ENCODE measurements at regions not wholly inside any gene's neighbourhood (a gene's known extent, or its start where the extent isn't known, plus 50 kb on each side); places are given as distances from the start of the nearest gene placed in this dataset.

- no peaks in the 10 kb centered on the region for H3K79me2 ChIP-seq (ENCODE audit: low read depth)
- BruUV-seq (replicated peaks) = no TSS peak
- ChIA-PET POLR2A (ENCODE audit: unreplicated experiment) (no interaction called here), CTCF (no interaction called here)
- no peaks in the 10 kb centered on the region for H3K36me3 ChIP-seq (ENCODE audit: low read depth)
- TF ChIP-seq CTCF (conservative IDR thresholded peaks at IDR 0.05) = no peak
- no peak for TF ChIP-seq EZH2 (IDR thresholded peaks at IDR 0.05; ENCODE audit: low read depth)
- peak overlapping the region; percentile 62 for H3K4me2 ChIP-seq
- H3K4me3 ChIP-seq = peak overlapping the region; percentile 14; the same call in 1 of the 2 replicates
- H3F3A ChIP-seq (ENCODE audit: insufficient read depth, low read depth) = peaks cover 47% of the 10 kb centered on the region
- H4K20me1 ChIP-seq (ENCODE audit: insufficient read depth) = no peaks in the 10 kb centered on the region
- intact Hi-C loops (cut with micrococcal nuclease; ENCODE audit: unreplicated experiment) = loop anchor here (5.0 kb wide), 1 partner anchor 32 kb away; no protein-coding TSS in a partner anchor
- H3K27ac ChIP-seq = peak overlapping the region; percentile 93
- no peaks in the 10 kb centered on the region for H3K27me3 ChIP-seq (ENCODE audit: insufficient read depth, low read depth)
- peaks cover 54% of the 10 kb centered on the region for H3K4me1 ChIP-seq (replicated peaks; ENCODE audit: insufficient read depth)
- no peak overlapping the region for H2AFZ ChIP-seq
- no peaks in the 10 kb centered on the region for H3K9me2 ChIP-seq (ENCODE audit: insufficient read depth)
- H3K9me3 ChIP-seq (ENCODE audit: insufficient read depth, low read depth) = no peaks in the 10 kb centered on the region
- DNase-seq = no peak
Measured at GRCh38 chr3:72624656-72625055, 223.6 kb downstream of the SHQ1 start.

GRCh38 chr3:72618739-72619138 is 229.5 kb downstream of the SHQ1 start:
- no peaks in the 10 kb centered on the region for H3F3A ChIP-seq (ENCODE audit: insufficient read depth, low read depth)
- H3K4me3 ChIP-seq = no peak overlapping the region
- ChIA-PET POLR2A (ENCODE audit: unreplicated experiment) (no interaction called here), CTCF (no interaction called here)
- H4K20me1 ChIP-seq (ENCODE audit: insufficient read depth) = no peaks in the 10 kb centered on the region
- intact Hi-C loops (cut with micrococcal nuclease; ENCODE audit: unreplicated experiment) = no loop called here
- no peaks in the 10 kb centered on the region for H3K27me3 ChIP-seq (ENCODE audit: insufficient read depth, low read depth)
- no peak for DNase-seq
- no peaks in the 10 kb centered on the region for H3K4me1 ChIP-seq (replicated peaks; ENCODE audit: insufficient read depth)
- H3K4me2 ChIP-seq = no peak overlapping the region
- H2AFZ ChIP-seq = no peak overlapping the region
- H3K9me3 ChIP-seq (ENCODE audit: insufficient read depth, low read depth) = no peaks in the 10 kb centered on the region
- TF ChIP-seq EZH2 (IDR thresholded peaks at IDR 0.05; ENCODE audit: low read depth) (no peak), CTCF (conservative IDR thresholded peaks at IDR 0.05) (no peak)
- H3K27ac ChIP-seq = no peak overlapping the region
- no peaks in the 10 kb centered on the region for H3K9me2 ChIP-seq (ENCODE audit: insufficient read depth)
- no peaks in the 10 kb centered on the region for H3K36me3 ChIP-seq (ENCODE audit: low read depth)
- BruUV-seq (replicated peaks) = no TSS peak
- no peaks in the 10 kb centered on the region for H3K79me2 ChIP-seq (ENCODE audit: low read depth)

- TF ChIP-seq EZH2 (IDR thresholded peaks at IDR 0.05; ENCODE audit: low read depth) = no peak
- no peak for TF ChIP-seq CTCF (conservative IDR thresholded peaks at IDR 0.05)
- Histone ChIP-seq H3K27me3 (ENCODE audit: insufficient read depth, low read depth) (no peaks in the 10 kb centered on the region), H3K79me2 (ENCODE audit: low read depth) (no peaks in the 10 kb centered on the region), H4K20me1 (ENCODE audit: insufficient read depth) (no peaks in the 10 kb centered on the region), H3K27ac (no peak overlapping the region), H3K4me3 (no peak overlapping the region), H3F3A (ENCODE audit: insufficient read depth, low read depth) (no peaks in the 10 kb centered on the region), H2AFZ (no peak overlapping the region), H3K4me2 (no peak overlapping the region), H3K9me2 (ENCODE audit: insufficient read depth) (no peaks in the 10 kb centered on the region), H3K9me3 (ENCODE audit: insufficient read depth, low read depth) (no peaks in the 10 kb centered on the region), H3K36me3 (ENCODE audit: low read depth) (no peaks in the 10 kb centered on the region), H3K4me1 (replicated peaks; ENCODE audit: insufficient read depth) (no peaks in the 10 kb centered on the region)
- BruUV-seq (replicated peaks) = no TSS peak
- ChIA-PET CTCF (no interaction called here), POLR2A (ENCODE audit: unreplicated experiment) (no interaction called here)
- no peak for DNase-seq
- intact Hi-C loops (cut with micrococcal nuclease; ENCODE audit: unreplicated experiment) = no loop called here
Measured at GRCh38 chr3:72617424-72618024, 230.7 kb downstream of the SHQ1 start.
